NB4 (cell line): ENCODE measurements at regions not wholly inside any gene's neighbourhood (a gene's known extent, or its start where the extent isn't known, plus 50 kb on each side); places are given as distances from the start of the nearest gene placed in this dataset.

Experiments used
- CTCF ChIP-seq: IDR thresholded peaks from one replicate; pipeline ENCODE4 v1.5.1; 2012; ENCODE audit warnings: low read depth, low read length
- MYC ChIP-seq: IDR thresholded peaks from 2 replicates; pipeline ENCODE4 v1.6.1; 2011; ENCODE audit warnings: low read depth, low read length
- POLR2A ChIP-seq: IDR thresholded peaks from 2 replicates; pipeline ENCODE4 v1.6.1; 2011; ENCODE audit warnings: mild to moderate bottlenecking; ENCODE audit not compliant: insufficient read length; ENCODE audit errors: extremely low read depth

- TF ChIP-seq CTCF, result no peak
- TF ChIP-seq POLR2A, result no peak
- TF ChIP-seq MYC, result no peak
Observed at GRCh38 chr6:21780679-21781078, 187.1 kb downstream of the SOX4 start.
